GM12878 (cell line): ENCODE measurements at regions not wholly inside any gene's neighbourhood (a gene's known extent, or its start where the extent isn't known, plus 50 kb on each side); places are given as distances from the start of the nearest gene placed in this dataset.

Experiments used
- ATAC-seq: fragments of 200-7000 bp; cut with Tn5 transposase; 3 replicates; pipeline ENCODE4 v1.9.1; 2020; ENCODE audit warnings: mild to moderate bottlenecking, moderate library complexity
- BruUV-seq: library from RNA; stranded (reverse); fragments of 400-500 nt; replicated peaks from 2 replicates; lab custom pipeline; 2021; lab: Mats Ljungman, UMichigan
- CTCF ChIA-PET: fragments of 300-600 bp; sonication (Branson Sonifier 250); formaldehyde crosslinking; extraction: SDS; loops from one replicate; lab custom pipeline; 2021; ENCODE audit warnings: inconsistent platforms; lab: Yijun Ruan, JAX
- POLR2A ChIA-PET: fragments of 350-600 bp; formaldehyde crosslinking; extraction: SDS; loops from one replicate; lab custom pipeline; 2021; ENCODE audit warnings: inconsistent platforms; lab: Charles Lee
- RAD21 ChIA-PET: fragments of 300-600 bp; sonication (Branson Sonifier 250); formaldehyde crosslinking; loops from one replicate; lab custom pipeline; 2023; ENCODE audit warnings: antibody characterized with exemption; ENCODE audit not compliant: unreplicated experiment; lab: Charles Lee
- SMC1A ChIA-PET: fragments of 300-600 bp; sonication (Branson Sonifier 250); formaldehyde crosslinking; loops from one replicate; lab custom pipeline; 2023; ENCODE audit not compliant: unreplicated experiment, uncharacterized antibody; lab: Charles Lee
- DNase-seq: peaks from one replicate; pipeline ENCODE4 v3.0.0-alpha.2; 2011; ENCODE audit warnings: low read depth, low spot score
- FAIRE-seq: peaks from 3 replicates; lab custom pipeline; 2011; peaks lifted over from hg19 to GRCh38; lab: Jason Lieb, UNC
- H2AFZ ChIP-seq: 2 replicates; pipeline ENCODE4 v1.6.0; 2011; ENCODE audit warnings: low read depth, low read length, control low read depth; ENCODE audit not compliant: control insufficient read depth
- H3K27ac ChIP-seq: 2 replicates; pipeline ENCODE4 v1.5.1; 2011; ENCODE audit warnings: control low read depth; ENCODE audit not compliant: control insufficient read depth, insufficient read depth
- H3K27me3 ChIP-seq, 2 experiments: replicated peaks in 1 of 2; 2 replicates each; pipeline versions ENCODE4 v1.6.0 to v1.6.1; 2011; ENCODE audit warnings: low read length in 1 of 2; ENCODE audit not compliant: control insufficient read depth in 2 of 2, insufficient read depth in 2 of 2
- H3K36me3 ChIP-seq, 2 experiments: 2 replicates each; pipeline ENCODE4 v1.5.1; 2011; ENCODE audit warnings: low read length in 1 of 2; ENCODE audit not compliant: control insufficient read depth in 2 of 2, insufficient read depth in 2 of 2
- H3K4me1 ChIP-seq: 2 replicates; pipeline ENCODE4 v1.6.1; 2011; ENCODE audit warnings: mild to moderate bottlenecking, low read length, moderate library complexity, mixed read lengths; ENCODE audit not compliant: control insufficient read depth, insufficient read depth
- H3K4me2 ChIP-seq: 2 replicates; pipeline ENCODE4 v1.6.0; 2011; ENCODE audit warnings: control low read depth; ENCODE audit not compliant: control insufficient read depth, insufficient read depth
- H3K4me3 ChIP-seq: fragments of 200-600 bp; sonication (generic); 2 replicates; pipeline ENCODE4 v1.5.1; 2016
- H3K79me2 ChIP-seq: 2 replicates; pipeline ENCODE4 v1.6.0; 2011; ENCODE audit warnings: low read length; ENCODE audit not compliant: control insufficient read depth, insufficient read depth
- H3K9ac ChIP-seq: 2 replicates; pipeline ENCODE4 v1.8.0; 2011; ENCODE audit warnings: low read length, control low read depth, mixed read lengths; ENCODE audit not compliant: control insufficient read depth, insufficient read depth
- H3K9me3 ChIP-seq: replicated peaks from 3 replicates; pipeline ENCODE4 v1.5.1; 2011; ENCODE audit warnings: mild to moderate bottlenecking, low read length; ENCODE audit not compliant: control insufficient read depth, insufficient read depth
- H4K20me1 ChIP-seq: 2 replicates; pipeline ENCODE4 v1.6.0; 2011; ENCODE audit not compliant: control insufficient read depth, insufficient read depth
- ATF3 ChIP-seq: IDR thresholded peaks from 2 replicates; pipeline ENCODE4 v1.6.1; 2011; ENCODE audit warnings: low read depth, mild to moderate bottlenecking, low read length, moderate library complexity, borderline replicate concordance; ENCODE audit errors: extremely low read depth
- BMI1 ChIP-seq: fragments of 450-650 bp; IDR thresholded peaks from 2 replicates; pipeline ENCODE4 v1.6.1; 2016; ENCODE audit warnings: mild to moderate bottlenecking, moderate library complexity, borderline replicate concordance
- BRCA1 ChIP-seq: IDR thresholded peaks from 2 replicates; pipeline ENCODE4 v1.6.1; 2011; ENCODE audit warnings: low read depth, low read length, improper control_type of control experiment
- CBFB ChIP-seq: IDR thresholded peaks from 2 replicates; pipeline ENCODE4 v1.6.1; 2016; ENCODE audit warnings: antibody characterized with exemption, low read depth
- CHD4 ChIP-seq: fragments of 200-600 bp; sonication (generic); IDR thresholded peaks from 2 replicates; pipeline ENCODE4 v1.6.1; 2016; ENCODE audit warnings: mild to moderate bottlenecking
- CUX1 ChIP-seq: IDR thresholded peaks from 2 replicates; pipeline ENCODE4 v1.6.1; 2012; ENCODE audit warnings: improper control_type of control experiment, low read depth, low read length; ENCODE audit not compliant: insufficient replicate concordance
- GABPA ChIP-seq: IDR thresholded peaks from 2 replicates; pipeline ENCODE4 v1.6.1; 2014; ENCODE audit warnings: antibody characterized with exemption, low read depth, mild to moderate bottlenecking, inconsistent platforms
- GATAD2B ChIP-seq: fragments of 450-650 bp; conservative IDR thresholded peaks from 2 replicates; pipeline ENCODE4 v1.6.1; 2017; ENCODE audit warnings: low read depth, mild to moderate bottlenecking, moderate library complexity
- JUND ChIP-seq: IDR thresholded peaks from 2 replicates; pipeline ENCODE4 v1.6.1; 2012; ENCODE audit warnings: low read depth, mild to moderate bottlenecking, low read length, improper control_type of control experiment, moderate library complexity
- PAX8 ChIP-seq: fragments of 450-650 bp; IDR thresholded peaks from 2 replicates; pipeline ENCODE4 v1.6.1; 2017; ENCODE audit warnings: mild to moderate bottlenecking, moderate library complexity
- PRDM15 ChIP-seq: fragments of 450-650 bp; formaldehyde crosslinking; IDR thresholded peaks from 2 replicates; pipeline ENCODE4 v1.4.0; 2020; ENCODE audit warnings: mild to moderate bottlenecking, moderate library complexity
- RAD21 ChIP-seq: IDR thresholded peaks from 2 replicates; pipeline ENCODE4 v1.6.1; 2011; ENCODE audit warnings: mild to moderate bottlenecking, low read depth, low read length, moderate library complexity; ENCODE audit not compliant: insufficient read depth
- RB1 ChIP-seq: fragments of 450-650 bp; formaldehyde crosslinking; IDR thresholded peaks from 2 replicates; pipeline ENCODE4 v1.6.1; 2017; ENCODE audit warnings: mild to moderate bottlenecking, borderline replicate concordance
- RELA ChIP-seq: fragments of 450-650 bp; IDR thresholded peaks from 2 replicates; pipeline ENCODE4 v1.8.0; 2014; ENCODE audit warnings: borderline replicate concordance; ENCODE audit not compliant: partially characterized antibody
- SIN3A ChIP-seq: IDR thresholded peaks from 2 replicates; pipeline ENCODE4 v1.6.1; 2012; ENCODE audit warnings: low read depth, low read length, improper control_type of control experiment
- TCF12 ChIP-seq: IDR thresholded peaks from 2 replicates; pipeline ENCODE4 v1.6.1; 2011; ENCODE audit warnings: low read depth, mild to moderate bottlenecking, low read length
- WGBS: methylation state at CpG from one replicate; pipeline ENCODE4 v1.1.6; 2016; ENCODE audit warnings: low lambda C conversion rate; ENCODE audit not compliant: insufficient replicate concordance, insufficient coverage; ENCODE audit errors: missing lambda C conversion rate; 5-methylcytosine and 5-hydroxymethylcytosine counted together
- in situ Hi-C: fragments of 300-500 bp; cut with MboI; formaldehyde crosslinking; loops from 9 replicates; pipeline ENCODE4 v1.14.3; 2018; ENCODE audit warnings: mixed read lengths
- intact Hi-C: fragments of 100-400 bp; cut with micrococcal nuclease; formaldehyde crosslinking; loops from one replicate; pipeline ENCODE4 v1.14.2; 2022; ENCODE audit not compliant: unreplicated experiment

GRCh38 chr14:104321088-104321801 is 182.9 kb downstream of the KIF26A start (continued):
- TF ChIP-seq GATAD2B (no peak), RB1 (no peak), ATF3 (no peak), SIN3A (no peak), BRCA1 (no peak), RAD21 (no peak), JUND (no peak), CHD4 (no peak), RELA (no peak)

- 50% methylated on average over 11 of the region's 11 CpGs for WGBS
- Histone ChIP-seq H3K79me2 (no peaks in the 10 kb centered on the region), H3K27me3 (no peaks in the 10 kb centered on the region; a peak in 3 of 4 replicates), H3K4me3 (no peak overlapping the region), H3K4me1 (no peaks in the 10 kb centered on the region), H3K9ac (no peak overlapping the region), H3K4me2 (no peak overlapping the region), H3K27ac (no peak overlapping the region), H3K36me3 (no peaks in the 10 kb centered on the region), H2AFZ (no peak overlapping the region), H4K20me1 (no peaks in the 10 kb centered on the region), H3K9me3 (no peaks in the 10 kb centered on the region)
- intact Hi-C loops = no loop called here
- ChIA-PET RAD21 (no interaction called here), CTCF (no interaction called here), POLR2A (no interaction called here), SMC1A (no interaction called here)
- no peak for ATAC-seq
- no TSS peak for BruUV-seq
- no peak for FAIRE-seq
- no peak for DNase-seq
- in situ Hi-C loops = no loop called here
- no peak for TF ChIP-seq CBFB
- TF ChIP-seq CUX1 = no peak
- TF ChIP-seq PAX8 = no peak
- no peak for TF ChIP-seq BMI1
- no peak for TF ChIP-seq PRDM15 (CRISPR knock-in tag)
- no peak for TF ChIP-seq GABPA
- TF ChIP-seq TCF12 = no peak
These were observed 183.4 kb downstream of the KIF26A start for GRCh38 chr14:104321802-104322130.
